IPS DF 4.7 (cell line): ENCODE measurements at regions not wholly inside any gene's neighbourhood (a gene's known extent, or its start where the extent isn't known, plus 50 kb on each side); places are given as distances from the start of the nearest gene placed in this dataset.

ENCODE experiments used
- DNase-seq: peaks from one replicate; pipeline ENCODE4 v3.0.0-alpha.2; 2013; ENCODE audit warnings: low spot score; ENCODE audit errors: extremely low read depth

- DNase-seq, result no peak
Observed at GRCh38 chrX:139293991-139294390, 236.5 kb upstream of the F9 start.

GRCh38 chrX:139290310-139290709 is 240.2 kb upstream of the F9 start:
- no peak for DNase-seq

DNA sequence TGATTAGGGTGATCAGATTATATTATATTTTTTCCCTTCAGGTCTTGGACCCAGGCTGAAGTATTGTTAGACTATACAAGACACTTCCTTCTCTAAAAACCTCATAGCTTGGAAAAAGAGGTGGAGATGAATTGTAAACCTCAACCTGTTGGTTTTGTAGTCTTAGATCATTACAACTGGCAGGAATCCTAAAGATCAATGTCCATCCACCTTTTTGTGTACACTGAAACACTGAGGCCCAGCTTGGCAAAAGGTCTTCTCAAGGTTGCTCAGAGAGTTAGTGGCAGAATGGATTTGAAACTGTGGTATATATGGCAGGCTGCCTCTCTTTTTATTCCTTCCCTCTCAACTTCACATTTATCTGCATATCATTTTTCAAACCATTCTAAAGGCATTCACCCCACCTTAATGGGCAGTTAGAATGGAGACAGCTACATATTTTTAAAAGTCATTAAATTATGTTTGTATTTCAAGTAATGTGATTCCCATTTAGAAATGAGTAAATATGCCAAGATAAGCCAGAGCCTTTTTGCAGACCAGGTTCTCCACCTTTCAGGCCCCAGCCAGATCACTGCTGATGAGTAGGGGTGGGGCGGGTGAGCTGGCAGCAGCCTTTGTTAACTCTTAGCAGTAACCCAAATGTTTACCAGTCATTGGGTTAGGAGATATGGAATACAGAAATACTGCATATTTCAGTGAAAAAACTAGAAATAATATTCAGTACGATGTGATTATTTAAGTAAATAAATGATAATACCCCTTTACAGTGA is 243.2 kb upstream of the F9 start:
- no peak for DNase-seq

- no peak for DNase-seq
Observed at GRCh38 chrX:139286342-139286741, 244.2 kb upstream of the F9 start.

GRCh38 chrX:139267851-139268250 is 262.7 kb upstream of the F9 start:
- DNase-seq, result no peak

GRCh38 chrX:139246295-139246694 is 284.2 kb upstream of the F9 start:
- DNase-seq, result no peak

DNA sequence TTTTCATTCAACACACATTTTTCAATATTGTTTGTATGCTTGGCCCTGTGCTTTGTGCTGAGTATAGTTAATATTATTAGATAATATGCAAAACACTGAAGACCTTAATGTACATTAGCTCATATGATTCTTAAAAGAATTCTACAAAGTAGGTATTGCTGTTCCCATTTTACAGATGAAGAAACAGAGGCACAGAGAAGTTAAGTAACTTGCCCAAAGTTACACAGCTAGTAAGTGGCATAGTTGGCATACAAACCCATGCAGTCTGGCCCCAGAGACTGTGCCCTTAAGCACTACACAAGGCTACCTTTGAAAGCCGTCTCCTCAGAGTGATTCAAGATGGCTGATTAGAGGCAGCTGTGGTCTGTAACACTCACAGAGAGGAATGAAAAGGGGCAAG is 293.4 kb upstream of the F9 start:
- no peak for DNase-seq

GRCh38 chrX:139234898-139235297 is 295.6 kb upstream of the F9 start:
- DNase-seq, result no peak

- peak; percentile 25 for DNase-seq
Observed at GRCh38 chrX:139224953-139225665, 305.4 kb upstream of the F9 start.

GRCh38 chrX:139222511-139223200 is 307.9 kb upstream of the F9 start:
- no peak for DNase-seq

DNA sequence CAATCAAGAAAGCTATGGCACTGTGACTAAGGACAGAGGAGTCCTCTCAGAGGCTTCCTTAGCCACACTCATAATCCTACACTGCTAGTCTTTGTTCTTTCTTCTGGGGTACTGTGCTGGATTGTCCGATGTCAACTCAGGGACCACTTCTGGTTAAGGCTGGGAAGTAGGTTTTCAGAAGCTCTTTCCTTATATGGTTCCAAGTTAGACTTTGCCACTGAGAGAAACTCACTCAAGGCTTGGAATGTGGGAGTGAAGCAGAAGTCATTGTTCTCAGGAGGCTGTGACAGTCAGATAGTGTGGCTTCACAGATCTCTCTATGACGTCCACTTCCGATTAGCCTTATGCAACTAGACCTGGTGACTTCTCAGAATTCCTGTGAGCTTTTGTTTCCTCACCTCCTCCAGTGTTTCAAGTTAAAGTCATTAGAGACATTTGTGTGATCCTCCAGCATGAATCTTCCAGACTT is 317.3 kb upstream of the F9 start:
- no peak for DNase-seq

DNA sequence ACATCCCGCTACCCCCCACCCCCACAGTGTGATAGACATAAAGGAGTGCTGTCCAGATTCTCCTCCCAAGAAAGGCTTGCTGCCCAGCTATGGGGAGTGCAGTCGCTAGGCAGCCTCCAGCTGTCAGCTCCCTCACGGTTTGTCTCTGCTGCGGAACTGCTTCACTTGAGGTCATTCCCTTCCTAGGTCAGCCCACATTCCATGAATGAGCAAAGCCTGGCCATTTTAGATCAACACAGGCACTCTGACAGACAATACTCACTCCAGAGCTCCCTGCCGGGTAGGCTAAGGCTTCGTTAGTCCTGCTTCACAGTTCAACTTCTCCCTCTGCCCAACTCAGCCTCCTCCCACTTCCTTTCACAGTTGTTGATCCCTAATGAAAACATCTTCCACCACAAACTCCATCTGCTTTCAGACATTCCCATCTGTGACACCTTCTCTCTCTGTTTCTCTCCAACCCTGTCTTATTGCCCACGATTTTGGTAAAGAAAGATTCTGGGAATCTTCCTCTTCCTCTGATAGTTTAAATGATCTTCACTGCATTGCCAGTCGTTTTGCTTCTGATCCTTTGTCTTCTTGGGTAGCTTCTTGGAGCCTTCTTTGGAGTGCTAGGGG is 318.9 kb upstream of the F9 start:
- no peak for DNase-seq

GRCh38 chrX:139209342-139209741 is 321.2 kb upstream of the F9 start:
- DNase-seq, result no peak

DNA sequence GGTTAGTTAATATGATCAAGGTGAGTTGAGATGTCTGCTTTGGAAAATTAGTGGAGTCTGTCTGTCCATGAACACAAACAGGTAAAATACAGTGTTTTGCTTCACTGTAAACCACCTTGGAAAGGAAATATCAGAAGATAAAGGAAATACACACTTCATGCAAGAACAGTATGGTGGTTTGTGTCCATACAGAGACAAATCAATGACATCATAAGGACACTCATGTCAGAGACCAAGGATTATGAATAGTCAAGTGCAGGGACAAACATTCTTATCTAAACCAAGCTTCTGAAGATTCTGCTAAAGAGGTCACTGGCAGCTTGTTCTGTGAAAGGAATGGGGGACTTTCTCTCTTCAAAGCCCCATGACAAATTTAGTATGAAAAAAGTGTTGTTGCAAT is 322.9 kb upstream of the F9 start:
- no peak for DNase-seq

- no peak for DNase-seq
Observed at GRCh38 chrX:139206914-139207313, 323.6 kb upstream of the F9 start.

DNA sequence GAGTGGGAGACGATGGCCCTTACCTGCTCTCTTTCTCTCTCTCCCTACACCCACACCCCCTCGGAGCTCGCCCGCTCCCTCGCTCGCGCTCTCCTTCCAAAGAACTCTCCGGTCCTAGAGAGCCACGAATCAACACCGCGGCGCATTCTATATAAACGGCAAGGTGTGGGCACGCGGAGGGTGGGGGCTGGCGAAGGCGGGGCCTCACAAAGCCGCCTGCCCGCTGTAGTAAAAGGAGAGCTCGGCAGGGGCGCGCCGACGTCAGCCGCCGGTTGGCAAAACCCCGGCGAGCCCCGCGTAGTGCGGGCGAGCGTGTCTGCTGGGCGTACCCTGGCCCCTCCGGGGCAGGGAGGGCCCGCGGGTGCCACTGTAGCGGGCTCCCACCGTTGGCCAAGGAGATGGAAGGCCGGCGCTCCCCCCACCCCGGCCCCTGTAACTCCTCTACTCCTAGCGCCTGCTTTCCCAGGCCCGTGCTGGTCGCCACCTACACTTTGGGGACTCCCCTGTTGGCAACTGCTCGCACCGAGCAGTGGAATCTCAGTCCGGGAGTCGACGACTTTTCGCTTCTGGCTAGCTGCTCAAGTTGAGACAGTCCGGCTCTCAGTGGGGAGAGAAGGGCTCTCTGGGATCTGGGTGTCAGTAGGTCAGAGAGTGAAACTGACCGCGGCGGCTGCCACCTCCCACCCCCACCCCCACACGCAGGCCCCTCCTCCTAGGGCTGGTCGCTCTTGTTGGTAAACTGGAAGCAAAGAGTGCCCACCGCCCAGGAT is 325.5 kb upstream of the F9 start:
- no peak for DNase-seq

DNA sequence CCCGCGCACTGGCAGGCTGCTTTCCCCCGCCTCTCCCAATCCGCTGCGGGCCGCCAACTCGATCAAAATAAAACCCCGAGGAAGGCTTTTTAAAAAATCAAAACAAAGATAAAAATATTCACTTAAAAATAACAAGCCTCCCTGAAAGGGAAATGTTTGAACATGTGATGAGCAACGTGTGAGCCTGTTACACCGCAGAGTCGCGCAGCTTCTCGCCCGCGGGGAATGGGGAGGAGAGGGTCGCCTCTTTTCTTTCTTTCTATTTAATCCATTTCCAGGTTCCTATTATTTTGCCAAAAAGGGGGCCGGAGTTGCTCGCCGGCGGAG is 326.0 kb upstream of the F9 start:
- no peak for DNase-seq

- no peak for DNase-seq
Observed at GRCh38 chrX:139203651-139204570, 326.6 kb upstream of the F9 start.

DNA sequence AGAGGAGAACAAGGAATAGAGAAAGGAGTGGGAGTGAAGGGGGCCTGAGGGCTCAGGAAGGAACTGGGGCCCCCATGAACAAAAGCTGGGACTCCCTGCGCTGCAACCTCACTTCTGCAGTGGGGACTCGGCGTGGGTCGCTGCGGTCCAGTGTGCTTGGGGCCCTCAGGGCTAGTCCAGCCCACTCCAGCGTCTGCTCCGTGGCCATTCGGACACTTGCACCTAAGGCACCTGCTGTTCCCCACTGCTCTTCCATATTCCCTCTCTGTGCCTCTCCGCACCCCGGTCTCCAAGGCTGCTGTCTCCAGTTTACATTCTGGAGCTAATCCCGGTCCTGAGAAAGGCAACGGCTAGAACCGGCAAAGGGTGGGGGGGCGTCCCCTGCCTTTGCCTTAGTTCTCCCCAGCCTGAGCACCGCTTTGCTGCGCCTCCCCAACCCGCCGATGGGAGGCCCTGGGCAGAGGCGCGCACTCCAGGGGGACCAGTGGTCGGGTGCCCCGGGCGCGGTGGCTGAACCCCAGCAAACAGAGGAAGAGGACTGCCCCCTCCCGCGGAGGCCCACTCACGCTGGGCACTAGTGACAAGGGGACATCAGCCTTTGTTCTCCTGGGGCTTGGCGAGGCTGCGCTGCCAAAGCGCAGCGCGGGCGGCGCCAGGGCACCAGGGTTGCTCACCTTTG is 327.7 kb upstream of the F9 start:
- no peak for DNase-seq

- no peak for DNase-seq
Observed at GRCh38 chrX:139201924-139202323, 328.6 kb upstream of the F9 start.
